GM12892 (cell line): ENCODE measurements at regions not wholly inside any gene's neighbourhood (a gene's known extent, or its start where the extent isn't known, plus 50 kb on each side); places are given as distances from the start of the nearest gene placed in this dataset.

ENCODE experiments used
- DNase-seq: peaks from one replicate; pipeline ENCODE4 v3.0.0; 2011; ENCODE audit not compliant: insufficient read length
- FAIRE-seq: peaks from 2 replicates; lab custom pipeline; 2011; peaks lifted over from hg19 to GRCh38; lab: Jason Lieb, UNC
- POLR2A ChIP-seq: IDR thresholded peaks from 2 replicates; pipeline ENCODE4 v1.6.1; 2011; ENCODE audit warnings: low read depth, low read length, control low read depth
- POLR2AphosphoS5 ChIP-seq: IDR thresholded peaks from 2 replicates; pipeline ENCODE4 v1.6.1; 2011; ENCODE audit warnings: low read depth, low read length, control low read depth
- TAF1 ChIP-seq: IDR thresholded peaks from 2 replicates; pipeline ENCODE4 v1.6.1; 2011; ENCODE audit warnings: low read depth, mild to moderate bottlenecking, control low read depth, low read length, borderline replicate concordance

GRCh38 chr6:145486306-145486705 is 249.0 kb downstream of the EPM2A start:
- DNase-seq (no peak), FAIRE-seq (no peak)
- TF ChIP-seq POLR2A, result no peak
- no peak for TF ChIP-seq TAF1
- no peak for TF ChIP-seq POLR2AphosphoS5

- FAIRE-seq (no peak), DNase-seq (no peak)
- TF ChIP-seq POLR2AphosphoS5, result no peak
Observed at GRCh38 chr6:145489583-145489982, 245.7 kb downstream of the EPM2A start.

GRCh38 chr6:145490068-145490467 is 245.3 kb downstream of the EPM2A start:
- TF ChIP-seq POLR2A, result no peak
- no peak for TF ChIP-seq TAF1
- no peak for TF ChIP-seq POLR2AphosphoS5
- FAIRE-seq (no peak), DNase-seq (no peak)

GRCh38 chr6:145491126-145491525 is 244.2 kb downstream of the EPM2A start:
- FAIRE-seq, result no peak
- DNase-seq, result no peak
- TF ChIP-seq TAF1 (no peak), POLR2A (no peak), POLR2AphosphoS5 (no peak)

- no peak for TF ChIP-seq TAF1
- FAIRE-seq (no peak), DNase-seq (no peak)
Observed at GRCh38 chr6:145497006-145497405, 238.3 kb downstream of the EPM2A start.

- TF ChIP-seq POLR2A (no peak), TAF1 (no peak)
- FAIRE-seq, result no peak
- DNase-seq, result no peak
Observed at GRCh38 chr6:145498425-145498824, 236.9 kb downstream of the EPM2A start.

- no peak for FAIRE-seq
Observed at GRCh38 chr6:145502416-145502815, 232.9 kb downstream of the EPM2A start.

DNA sequence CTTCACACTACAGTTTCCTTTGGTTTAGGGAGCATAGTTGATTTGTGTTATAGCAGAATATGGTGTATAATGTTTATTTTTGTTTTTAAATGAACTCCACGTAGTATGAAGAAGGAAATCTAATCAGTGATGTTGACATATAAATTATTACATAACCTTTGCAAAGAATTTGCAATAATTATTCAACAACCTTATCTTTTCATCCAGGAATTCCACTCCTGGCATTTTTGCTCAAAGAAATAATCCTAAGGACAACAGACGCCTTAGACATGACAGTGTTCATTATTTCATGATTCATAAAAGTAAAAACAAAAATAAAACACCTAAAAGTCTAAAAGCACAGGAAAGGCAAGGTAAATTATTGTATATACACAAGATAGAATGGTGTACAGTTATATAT is 229.2 kb downstream of the EPM2A start:
- DNase-seq, result no peak
- no peak for FAIRE-seq
- no peak for TF ChIP-seq POLR2AphosphoS5
- no peak for TF ChIP-seq POLR2A
- TF ChIP-seq TAF1, result no peak

More at GRCh38 chr6:145502416-145502815, 232.9 kb downstream of the EPM2A start:
- TF ChIP-seq POLR2A (no peak), TAF1 (no peak), POLR2AphosphoS5 (no peak)
- no peak for DNase-seq

DNA sequence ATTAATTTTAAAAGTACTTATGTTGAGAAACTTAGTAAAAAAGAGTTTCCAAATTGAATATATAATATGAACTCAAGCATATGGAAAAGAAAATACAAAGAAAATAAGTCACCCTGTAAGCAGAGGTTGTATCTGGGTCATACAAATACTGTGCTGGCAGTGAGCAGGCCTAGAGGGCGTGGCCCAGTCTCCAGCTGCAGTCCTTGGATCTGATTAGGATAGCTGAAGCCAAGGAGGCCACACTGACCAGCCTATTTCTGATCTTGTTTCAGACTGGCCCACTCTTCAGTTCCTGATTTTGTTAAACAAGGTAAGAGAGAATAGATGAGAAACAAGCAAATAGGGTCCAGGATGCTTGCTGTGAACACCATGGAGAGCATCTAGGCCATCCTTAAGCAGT is 228.8 kb downstream of the EPM2A start:
- DNase-seq (no peak), FAIRE-seq (no peak)
- no peak for TF ChIP-seq POLR2A
- TF ChIP-seq TAF1, result no peak

- DNase-seq (no peak), FAIRE-seq (no peak)
- no peak for TF ChIP-seq POLR2AphosphoS5
- no peak for TF ChIP-seq TAF1
- TF ChIP-seq POLR2A, result no peak
Observed at GRCh38 chr6:145507239-145507638, 228.1 kb downstream of the EPM2A start.

DNA sequence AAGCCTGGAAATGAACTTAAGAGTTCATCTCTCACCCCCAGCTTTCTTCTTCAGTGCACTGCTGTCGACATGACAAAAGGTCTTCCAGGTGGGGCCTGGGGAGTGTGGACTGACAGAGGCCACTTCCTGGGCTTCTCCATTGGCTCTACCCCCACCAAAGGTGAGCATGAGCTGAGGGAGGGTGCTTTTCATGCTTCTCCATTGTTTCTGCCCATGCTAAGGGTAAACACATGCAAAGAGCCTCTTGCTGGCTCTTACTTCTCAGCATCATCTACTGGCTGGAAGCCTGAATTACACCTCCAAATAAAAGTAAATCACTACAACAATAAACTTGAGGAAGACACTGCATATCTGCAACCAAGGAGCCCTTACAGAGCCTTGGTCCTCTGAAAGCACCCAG is 227.2 kb downstream of the EPM2A start:
- TF ChIP-seq POLR2AphosphoS5 (no peak), POLR2A (no peak), TAF1 (no peak)
- FAIRE-seq, result no peak
- no peak for DNase-seq

DNA sequence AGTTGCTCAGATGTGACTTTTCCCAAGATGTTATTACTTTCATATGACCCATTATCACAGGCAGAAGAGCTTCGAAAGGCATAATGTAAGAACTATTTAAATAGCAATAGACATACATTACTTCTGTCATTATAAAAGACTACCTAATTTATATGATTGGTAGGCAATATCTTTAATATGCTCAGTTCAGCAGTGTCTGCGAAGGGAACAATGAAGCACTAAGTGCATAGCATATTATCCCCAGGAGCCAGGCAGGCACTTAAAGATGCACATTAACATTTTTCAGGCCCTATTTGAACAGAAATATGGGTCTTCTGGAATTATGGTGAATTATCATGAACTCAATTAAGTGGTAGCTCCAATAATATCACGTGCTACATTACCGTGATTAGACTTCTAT is 217.8 kb downstream of the EPM2A start:
- no peak for FAIRE-seq
- DNase-seq, result no peak

DNA sequence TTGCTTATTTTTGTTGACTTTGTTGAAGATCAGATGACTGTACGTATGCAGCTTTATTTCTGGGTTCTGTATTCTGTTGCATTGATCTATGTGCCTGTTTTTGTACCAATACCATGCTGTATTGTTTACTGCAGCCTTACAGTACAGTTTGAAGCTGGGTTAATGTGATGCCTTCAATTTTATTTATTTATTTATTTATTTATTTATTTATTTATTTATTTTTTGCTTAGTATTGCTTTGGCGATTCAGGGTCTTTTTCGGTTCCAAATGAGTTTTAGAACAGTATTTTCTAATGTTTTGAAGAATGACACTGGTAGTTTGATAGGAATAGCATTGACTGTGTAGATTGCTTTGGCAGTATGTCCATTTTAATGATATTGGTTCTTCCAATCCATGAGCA is 210.3 kb downstream of the EPM2A start:
- DNase-seq (no peak), FAIRE-seq (no peak)
- TF ChIP-seq POLR2A (no peak), TAF1 (no peak), POLR2AphosphoS5 (no peak)

More for the DNA sequence above, 217.8 kb downstream of the EPM2A start:
- no peak for TF ChIP-seq TAF1
- TF ChIP-seq POLR2A, result no peak
- TF ChIP-seq POLR2AphosphoS5, result no peak
